ENCODE measurements at regions not wholly inside any gene's neighbourhood (a gene's known extent, or its start where the extent isn't known, plus 50 kb on each side); places are given as distances from the start of the nearest gene placed in this dataset.

- Histone ChIP-seq H3K9me3 (ENCODE audit: control insufficient read depth, insufficient read depth, low read depth, low read length) (no peaks in the 10 kb centered on the region), H3K4me3 (ENCODE audit: low read depth, low read length) (no peak overlapping the region), H3K36me3 (ENCODE audit: control insufficient read depth, insufficient read depth, low read length) (no peaks in the 10 kb centered on the region), H3K27ac (ENCODE audit: low read depth, low read length) (no peak overlapping the region), H3K4me1 (ENCODE audit: control insufficient read depth, insufficient read depth, low read length) (peaks cover 25% of the 10 kb centered on the region), H3K27me3 (ENCODE audit: control insufficient read depth, insufficient read depth, low read length) (no peaks in the 10 kb centered on the region), H3K9ac (ENCODE audit: low read length) (no peak overlapping the region)
Observed at GRCh38 chr9:88197781-88198340, 59.6 kb upstream of the SPATA31C2 start.

DNA sequence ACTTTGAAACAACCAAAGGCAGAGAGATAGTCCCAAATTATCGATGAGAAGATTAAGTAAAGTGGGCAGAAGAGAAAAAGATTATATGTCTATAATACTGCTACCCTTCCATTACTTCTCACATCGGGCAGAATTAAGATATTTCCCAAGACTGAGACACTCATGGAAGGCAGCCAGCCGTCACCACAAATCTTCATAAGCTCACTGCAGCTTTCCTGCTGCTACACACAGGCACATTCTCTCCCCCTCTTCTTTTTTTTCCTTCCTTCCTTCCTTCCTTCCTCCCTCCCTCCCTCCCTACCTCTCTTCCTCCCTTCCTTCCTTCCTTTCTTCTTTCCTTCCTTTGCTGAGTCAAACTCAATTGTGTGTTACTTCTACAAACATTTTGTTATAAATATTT lies 58.7 kb upstream of the SPATA31C2 start:
- Histone ChIP-seq H3K27me3 (ENCODE audit: control insufficient read depth, insufficient read depth, low read length) (no peaks in the 10 kb centered on the region), H3K27ac (ENCODE audit: low read depth, low read length) (no peak overlapping the region), H3K9me3 (ENCODE audit: control insufficient read depth, insufficient read depth, low read depth, low read length) (no peaks in the 10 kb centered on the region), H3K9ac (ENCODE audit: low read length) (no peak overlapping the region), H3K36me3 (ENCODE audit: control insufficient read depth, insufficient read depth, low read length) (no peaks in the 10 kb centered on the region), H3K4me3 (ENCODE audit: low read depth, low read length) (no peak overlapping the region), H3K4me1 (ENCODE audit: control insufficient read depth, insufficient read depth, low read length) (peaks cover 25% of the 10 kb centered on the region)

DNA sequence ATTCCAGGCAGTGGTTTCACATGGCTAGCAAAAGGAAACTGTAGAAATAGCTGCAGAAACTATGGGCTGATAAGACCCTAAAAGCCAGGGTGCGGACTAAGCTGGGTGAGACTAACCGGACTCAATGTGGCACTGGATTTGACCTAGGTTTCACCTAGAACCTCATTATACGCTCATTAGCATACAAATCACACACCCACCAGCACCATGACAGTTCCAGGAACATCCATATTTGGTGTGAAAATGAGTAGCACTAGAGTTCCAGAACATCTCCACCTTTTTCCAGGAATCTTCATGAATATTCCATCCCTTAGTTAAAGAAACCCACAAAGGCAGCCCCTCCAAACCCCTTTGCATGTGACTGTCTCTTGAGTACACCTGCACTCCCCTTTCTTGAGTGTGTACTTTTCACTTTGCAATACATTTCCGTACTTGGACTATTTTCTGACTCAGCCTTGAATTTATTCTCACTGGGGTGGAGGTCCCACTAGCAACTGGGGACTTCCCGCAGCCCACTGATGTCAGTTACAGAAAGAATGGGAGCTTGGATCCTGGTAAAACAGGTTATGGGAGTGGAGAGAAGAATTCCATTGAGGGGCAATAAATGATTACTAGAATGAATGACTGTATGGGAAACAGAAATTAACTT lies 58.0 kb upstream of the SPATA31C2 start:
- Histone ChIP-seq H3K36me3 (ENCODE audit: control insufficient read depth, insufficient read depth, low read length) (no peaks in the 10 kb centered on the region), H3K27me3 (ENCODE audit: control insufficient read depth, insufficient read depth, low read length) (no peaks in the 10 kb centered on the region), H3K4me1 (ENCODE audit: control insufficient read depth, insufficient read depth, low read length) (peaks cover 25% of the 10 kb centered on the region), H3K9me3 (ENCODE audit: control insufficient read depth, insufficient read depth, low read depth, low read length) (no peaks in the 10 kb centered on the region), H3K27ac (ENCODE audit: low read depth, low read length) (no peak overlapping the region), H3K9ac (ENCODE audit: low read length) (no peak overlapping the region), H3K4me3 (ENCODE audit: low read depth, low read length) (no peak overlapping the region)

GRCh38 chr9:88193766-88194165 lies 55.5 kb upstream of the SPATA31C2 start:
- Histone ChIP-seq H3K9me3 (ENCODE audit: control insufficient read depth, insufficient read depth, low read depth, low read length) (no peaks in the 10 kb centered on the region), H3K36me3 (ENCODE audit: control insufficient read depth, insufficient read depth, low read length) (no peaks in the 10 kb centered on the region), H3K27me3 (ENCODE audit: control insufficient read depth, insufficient read depth, low read length) (no peaks in the 10 kb centered on the region), H3K4me1 (ENCODE audit: control insufficient read depth, insufficient read depth, low read length) (peaks cover 25% of the 10 kb centered on the region), H3K4me3 (ENCODE audit: low read depth, low read length) (no peak overlapping the region), H3K27ac (ENCODE audit: low read depth, low read length) (no peak overlapping the region), H3K9ac (ENCODE audit: low read length) (no peak overlapping the region)

GRCh38 chr9:88191456-88191855 lies 53.2 kb upstream of the SPATA31C2 start:
- Histone ChIP-seq H3K36me3 (ENCODE audit: control insufficient read depth, insufficient read depth, low read length) (no peaks in the 10 kb centered on the region), H3K9ac (ENCODE audit: low read length) (no peak overlapping the region), H3K27me3 (ENCODE audit: control insufficient read depth, insufficient read depth, low read length) (no peaks in the 10 kb centered on the region), H3K27ac (ENCODE audit: low read depth, low read length) (no peak overlapping the region), H3K4me1 (ENCODE audit: control insufficient read depth, insufficient read depth, low read length) (peaks cover 4% of the 10 kb centered on the region; the same call in 1 of the 2 replicates), H3K9me3 (ENCODE audit: control insufficient read depth, insufficient read depth, low read depth, low read length) (no peaks in the 10 kb centered on the region), H3K4me3 (ENCODE audit: low read depth, low read length) (no peak overlapping the region)

DNA sequence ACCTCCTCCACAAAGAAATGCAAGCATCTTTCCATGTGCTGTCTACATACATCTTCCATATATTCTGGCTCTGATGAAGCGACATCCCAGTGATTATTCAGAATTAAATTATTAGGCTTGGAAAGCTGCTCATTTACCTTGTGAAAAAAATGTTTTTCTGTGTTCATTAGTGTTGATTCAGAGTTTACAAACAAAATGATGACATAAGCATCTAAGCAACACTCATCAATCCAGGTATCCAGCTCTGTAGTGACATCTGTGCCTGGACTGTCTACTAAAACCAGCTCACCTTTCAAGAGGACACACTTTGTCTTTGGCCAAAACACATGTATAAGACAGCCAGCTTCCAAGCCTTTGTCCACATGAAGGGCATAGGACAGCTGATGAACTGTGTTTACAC lies 51.1 kb upstream of the SPATA31C2 start:
- Histone ChIP-seq H3K4me3 (ENCODE audit: low read depth, low read length) (no peak overlapping the region), H3K36me3 (ENCODE audit: control insufficient read depth, insufficient read depth, low read length) (no peaks in the 10 kb centered on the region), H3K4me1 (ENCODE audit: control insufficient read depth, insufficient read depth, low read length) (no peaks in the 10 kb centered on the region), H3K27me3 (ENCODE audit: control insufficient read depth, insufficient read depth, low read length) (no peaks in the 10 kb centered on the region), H3K9me3 (ENCODE audit: control insufficient read depth, insufficient read depth, low read depth, low read length) (no peaks in the 10 kb centered on the region), H3K9ac (ENCODE audit: low read length) (no peak overlapping the region), H3K27ac (ENCODE audit: low read depth, low read length) (no peak overlapping the region)
